IPS-15b (cell line): ENCODE measurements at regions not wholly inside any gene's neighbourhood (a gene's known extent, or its start where the extent isn't known, plus 50 kb on each side); places are given as distances from the start of the nearest gene placed in this dataset.

ENCODE experiments used
- H3K27me3 ChIP-seq: one replicate; pipeline ENCODE4 v1.6.1; 2013; ENCODE audit warnings: low read length; ENCODE audit not compliant: control insufficient read depth, insufficient read depth
- H3K36me3 ChIP-seq: one replicate; pipeline ENCODE4 v1.6.1; 2013; ENCODE audit warnings: low read length; ENCODE audit not compliant: control insufficient read depth, insufficient read depth
- H3K4me1 ChIP-seq: one replicate; pipeline ENCODE4 v1.6.1; 2013; ENCODE audit warnings: mild to moderate bottlenecking, low read length; ENCODE audit not compliant: control insufficient read depth, insufficient read depth
- H3K4me3 ChIP-seq: one replicate; pipeline ENCODE4 v1.5.1; 2013; ENCODE audit warnings: low read depth, low read length
- H3K9ac ChIP-seq: one replicate; pipeline ENCODE4 v1.6.1; 2013; ENCODE audit warnings: low read depth, mild to moderate bottlenecking, low read length
- H3K9me3 ChIP-seq: one replicate; pipeline ENCODE4 v1.6.1; 2013; ENCODE audit warnings: mild to moderate bottlenecking, low read length; ENCODE audit not compliant: control insufficient read depth, insufficient read depth

- Histone ChIP-seq H3K9ac (no peak overlapping the region), H3K4me3 (no peak overlapping the region), H3K36me3 (no peaks in the 10 kb centered on the region), H3K27me3 (no peaks in the 10 kb centered on the region), H3K9me3 (no peaks in the 10 kb centered on the region), H3K4me1 (no peaks in the 10 kb centered on the region)
Measured at GRCh38 chr15:98562331-98562937, 85.9 kb upstream of the IGF1R start.

GRCh38 chr15:98565566-98565965 lies 82.8 kb upstream of the IGF1R start:
- Histone ChIP-seq H3K9me3 (no peaks in the 10 kb centered on the region), H3K36me3 (no peaks in the 10 kb centered on the region), H3K9ac (no peak overlapping the region), H3K27me3 (no peaks in the 10 kb centered on the region), H3K4me1 (no peaks in the 10 kb centered on the region), H3K4me3 (no peak overlapping the region)

GRCh38 chr15:98567951-98568350 lies 80.4 kb upstream of the IGF1R start:
- H3K36me3 ChIP-seq = no peaks in the 10 kb centered on the region
- no peaks in the 10 kb centered on the region for H3K27me3 ChIP-seq
- no peaks in the 10 kb centered on the region for H3K4me1 ChIP-seq
- H3K4me3 ChIP-seq = no peak overlapping the region
- no peaks in the 10 kb centered on the region for H3K9me3 ChIP-seq
- H3K9ac ChIP-seq = no peak overlapping the region

GRCh38 chr15:98568382-98569017 lies 79.8 kb upstream of the IGF1R start:
- no peaks in the 10 kb centered on the region for H3K36me3 ChIP-seq
- H3K4me3 ChIP-seq = no peak overlapping the region
- no peak overlapping the region for H3K9ac ChIP-seq
- H3K4me1 ChIP-seq = no peaks in the 10 kb centered on the region
- H3K9me3 ChIP-seq = no peaks in the 10 kb centered on the region
- no peaks in the 10 kb centered on the region for H3K27me3 ChIP-seq

- H3K27me3 ChIP-seq = no peaks in the 10 kb centered on the region
- H3K36me3 ChIP-seq = no peaks in the 10 kb centered on the region
- no peak overlapping the region for H3K4me3 ChIP-seq
- no peaks in the 10 kb centered on the region for H3K4me1 ChIP-seq
- no peak overlapping the region for H3K9ac ChIP-seq
- H3K9me3 ChIP-seq = no peaks in the 10 kb centered on the region
Measured at GRCh38 chr15:98570119-98570518, 78.2 kb upstream of the IGF1R start.

- no peaks in the 10 kb centered on the region for H3K9me3 ChIP-seq
- H3K9ac ChIP-seq = no peak overlapping the region
- H3K27me3 ChIP-seq = no peaks in the 10 kb centered on the region
- H3K36me3 ChIP-seq = no peaks in the 10 kb centered on the region
- H3K4me1 ChIP-seq = peaks cover 4% of the 10 kb centered on the region
- H3K4me3 ChIP-seq = no peak overlapping the region
Measured at GRCh38 chr15:98580572-98580971, 67.8 kb upstream of the IGF1R start.

GRCh38 chr15:98581715-98582114 lies 66.6 kb upstream of the IGF1R start:
- Histone ChIP-seq H3K27me3 (no peaks in the 10 kb centered on the region), H3K9me3 (no peaks in the 10 kb centered on the region), H3K36me3 (no peaks in the 10 kb centered on the region), H3K9ac (no peak overlapping the region), H3K4me1 (peaks cover 4% of the 10 kb centered on the region), H3K4me3 (no peak overlapping the region)

GRCh38 chr15:98582900-98583554 lies 65.3 kb upstream of the IGF1R start:
- peaks cover 4% of the 10 kb centered on the region for H3K4me1 ChIP-seq
- no peak overlapping the region for H3K9ac ChIP-seq
- no peaks in the 10 kb centered on the region for H3K27me3 ChIP-seq
- H3K4me3 ChIP-seq = no peak overlapping the region
- H3K36me3 ChIP-seq = no peaks in the 10 kb centered on the region
- no peaks in the 10 kb centered on the region for H3K9me3 ChIP-seq

- no peak overlapping the region for H3K4me3 ChIP-seq
- no peaks in the 10 kb centered on the region for H3K9me3 ChIP-seq
- no peaks in the 10 kb centered on the region for H3K36me3 ChIP-seq
- peaks cover 4% of the 10 kb centered on the region for H3K4me1 ChIP-seq
- no peaks in the 10 kb centered on the region for H3K27me3 ChIP-seq
- H3K9ac ChIP-seq = no peak overlapping the region
Measured at GRCh38 chr15:98583771-98584430, 64.4 kb upstream of the IGF1R start.

GRCh38 chr15:98586066-98586465 lies 62.3 kb upstream of the IGF1R start:
- no peaks in the 10 kb centered on the region for H3K27me3 ChIP-seq
- H3K4me3 ChIP-seq = no peak overlapping the region
- H3K9me3 ChIP-seq = no peaks in the 10 kb centered on the region
- no peaks in the 10 kb centered on the region for H3K36me3 ChIP-seq
- H3K9ac ChIP-seq = no peak overlapping the region
- no peaks in the 10 kb centered on the region for H3K4me1 ChIP-seq

GRCh38 chr15:98592136-98592535 lies 56.2 kb upstream of the IGF1R start:
- Histone ChIP-seq H3K9ac (no peak overlapping the region), H3K27me3 (peaks cover 3% of the 10 kb centered on the region), H3K36me3 (no peaks in the 10 kb centered on the region), H3K4me1 (no peaks in the 10 kb centered on the region), H3K9me3 (no peaks in the 10 kb centered on the region), H3K4me3 (no peak overlapping the region)

- H3K9ac ChIP-seq = no peak overlapping the region
- H3K9me3 ChIP-seq = no peaks in the 10 kb centered on the region
- no peak overlapping the region for H3K4me3 ChIP-seq
- H3K36me3 ChIP-seq = no peaks in the 10 kb centered on the region
- peaks cover 5% of the 10 kb centered on the region for H3K27me3 ChIP-seq
- H3K4me1 ChIP-seq = peaks cover 11% of the 10 kb centered on the region
Measured at GRCh38 chr15:98596131-98596530, 52.2 kb upstream of the IGF1R start.
